IgD-negative memory B cell (primary cell): ENCODE measurements at regions not wholly inside any gene's neighbourhood (a gene's known extent, or its start where the extent isn't known, plus 50 kb on each side); places are given as distances from the start of the nearest gene placed in this dataset.
"Not testable (repeated sequence)": the region's sequence is repeated elsewhere in the genome, so short reads cannot be mapped to it uniquely, and the experiment has no call there.

Source experiments
- H3K27ac Mint-ChIP-seq, 3 donors: one replicate each; pipeline ENCODE4 v1.8.0; 2020 to 2022; ENCODE audit warnings: mild to moderate bottlenecking in 3 of 3, mixed read lengths in 3 of 3, moderate library complexity in 1 of 3
- H3K27me3 Mint-ChIP-seq: one replicate; pipeline ENCODE4 v1.8.0; 2021; ENCODE audit warnings: mixed read lengths
- H3K36me3 Mint-ChIP-seq: one replicate; pipeline ENCODE4 v1.8.0; 2020; ENCODE audit warnings: mild to moderate bottlenecking, mixed read lengths
- H3K4me1 Mint-ChIP-seq, 3 donors: one replicate each; pipeline ENCODE4 v1.8.0; 2020 to 2022; ENCODE audit warnings: mixed read lengths in 3 of 3, mild to moderate bottlenecking in 1 of 3
- H3K4me3 Mint-ChIP-seq, 4 donors: one replicate each; pipeline ENCODE4 v1.8.0; 2020 to 2022; ENCODE audit warnings: mild to moderate bottlenecking in 4 of 4, mixed read lengths in 4 of 4, moderate library complexity in 3 of 4
- H3K9me3 Mint-ChIP-seq, 3 donors: one replicate each; pipeline ENCODE4 v1.8.0; 2020 to 2021; ENCODE audit warnings: mixed read lengths in 3 of 3, mild to moderate bottlenecking in 1 of 3

DNA sequence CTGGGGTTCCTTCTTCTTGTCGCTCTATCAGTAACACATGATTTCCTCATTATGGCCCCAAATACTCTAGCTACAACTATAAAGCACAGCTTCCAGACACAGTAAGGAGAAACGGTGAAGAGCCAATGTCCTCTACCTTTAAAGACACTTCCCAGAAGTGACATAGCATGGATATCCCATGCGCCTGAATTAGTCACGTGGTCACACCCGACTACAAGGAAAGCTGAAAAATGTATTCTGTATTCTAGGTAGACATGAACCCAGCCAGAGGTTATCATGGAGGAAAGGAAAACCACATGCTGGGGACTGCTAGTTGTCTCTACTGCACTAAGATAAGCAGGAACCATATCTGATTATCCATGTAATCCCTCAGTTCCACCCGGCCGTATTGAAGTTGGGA lies 244.3 kb downstream of the LMX1A start:
- H3K4me3 Mint-ChIP-seq: no peak overlapping the region
- no peak overlapping the region for H3K27ac Mint-ChIP-seq
- peaks cover 7% of the 10 kb centered on the region for H3K27me3 Mint-ChIP-seq
- H3K4me1 Mint-ChIP-seq: no peaks in the 10 kb centered on the region
- H3K36me3 Mint-ChIP-seq: no peaks in the 10 kb centered on the region
- H3K9me3 Mint-ChIP-seq: no peaks in the 10 kb centered on the region

DNA sequence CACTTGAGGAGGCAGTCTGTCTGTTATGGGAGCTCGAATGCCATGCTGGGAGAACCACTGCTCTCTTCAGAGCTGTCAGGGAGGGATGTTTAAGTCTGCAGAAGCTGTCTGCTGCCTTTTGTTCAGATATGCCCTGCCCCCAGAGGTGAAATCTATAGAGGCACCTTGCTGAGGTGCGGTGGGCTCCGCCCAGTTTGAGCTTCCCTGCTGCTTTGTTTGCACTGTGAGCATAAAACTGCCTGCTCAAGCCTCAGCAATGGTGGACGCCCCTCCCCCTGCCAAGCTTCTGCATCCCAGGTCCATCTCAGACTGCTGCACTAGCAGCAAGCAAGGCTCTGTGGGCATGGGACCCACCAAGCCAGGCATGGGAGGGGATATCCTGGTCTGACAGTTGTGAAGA lies 247.5 kb downstream of the LMX1A start:
- H3K4me3 Mint-ChIP-seq: no peak overlapping the region

GRCh38 chr1:165092542-165093162 lies 263.9 kb downstream of the LMX1A start:
- H3K36me3 Mint-ChIP-seq, H3K27ac Mint-ChIP-seq, H3K4me1 Mint-ChIP-seq, H3K4me3 Mint-ChIP-seq, H3K27me3 Mint-ChIP-seq: not testable (repeated sequence)
- H3K9me3 Mint-ChIP-seq: peaks cover 2 to 22% (median 21%) of the 10 kb centered on the region in 3 donors

More for the DNA sequence above, 247.5 kb downstream of the LMX1A start:
- Mint-ChIP-seq H3K36me3 (no peaks in the 10 kb centered on the region), H3K27ac (no peak overlapping the region), H3K4me1 (no peaks in the 10 kb centered on the region), H3K27me3 (no peaks in the 10 kb centered on the region), H3K9me3 (peaks cover 0 to 11% (median 5%) of the 10 kb centered on the region in 3 donors)

DNA sequence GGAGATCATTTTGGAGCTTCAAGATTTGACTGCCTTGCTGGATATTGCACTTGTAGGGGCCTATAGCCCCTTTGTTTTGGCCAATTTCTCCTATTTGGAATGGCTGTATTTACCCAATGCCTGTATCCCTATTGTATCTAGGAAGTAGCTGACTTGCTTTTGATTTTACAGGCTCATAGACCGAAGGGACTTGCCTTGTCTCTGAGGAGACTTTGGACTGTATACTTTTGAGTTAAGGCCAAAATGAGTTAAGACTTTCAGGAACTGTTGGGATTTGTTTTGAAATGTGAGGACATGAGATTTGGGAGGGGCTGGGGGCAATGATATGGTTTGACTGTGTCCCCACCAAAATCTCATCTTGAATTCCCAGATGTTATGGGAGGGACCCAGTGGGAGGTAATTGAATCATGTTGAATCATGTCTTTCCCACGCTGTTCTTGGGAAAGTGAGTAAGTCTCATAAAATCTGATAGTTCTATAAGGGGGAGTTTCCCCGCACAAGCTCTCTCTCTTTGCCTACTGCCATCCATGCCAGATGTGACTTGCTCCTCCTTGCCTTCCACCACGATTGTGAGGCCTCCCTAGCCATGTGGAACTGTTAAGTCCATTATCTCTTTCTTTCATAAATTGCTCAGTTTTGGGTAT lies 276.1 kb downstream of the LMX1A start:
- H3K9me3 Mint-ChIP-seq: peaks cover 2 to 3% (median 2%) of the 10 kb centered on the region in 3 donors
- no peaks in the 10 kb centered on the region for H3K4me1 Mint-ChIP-seq
- H3K27ac Mint-ChIP-seq: no peak overlapping the region
- H3K27me3 Mint-ChIP-seq: peaks cover 4% of the 10 kb centered on the region
- H3K4me3 Mint-ChIP-seq: no peak overlapping the region
- H3K36me3 Mint-ChIP-seq: no peaks in the 10 kb centered on the region

- no peaks in the 10 kb centered on the region for H3K27me3 Mint-ChIP-seq
- no peaks in the 10 kb centered on the region for H3K4me1 Mint-ChIP-seq
- peaks cover 2 to 3% (median 2%) of the 10 kb centered on the region in 3 donors for H3K9me3 Mint-ChIP-seq
Observed at GRCh38 chr1:165078391-165078790, 278.1 kb downstream of the LMX1A start.

DNA sequence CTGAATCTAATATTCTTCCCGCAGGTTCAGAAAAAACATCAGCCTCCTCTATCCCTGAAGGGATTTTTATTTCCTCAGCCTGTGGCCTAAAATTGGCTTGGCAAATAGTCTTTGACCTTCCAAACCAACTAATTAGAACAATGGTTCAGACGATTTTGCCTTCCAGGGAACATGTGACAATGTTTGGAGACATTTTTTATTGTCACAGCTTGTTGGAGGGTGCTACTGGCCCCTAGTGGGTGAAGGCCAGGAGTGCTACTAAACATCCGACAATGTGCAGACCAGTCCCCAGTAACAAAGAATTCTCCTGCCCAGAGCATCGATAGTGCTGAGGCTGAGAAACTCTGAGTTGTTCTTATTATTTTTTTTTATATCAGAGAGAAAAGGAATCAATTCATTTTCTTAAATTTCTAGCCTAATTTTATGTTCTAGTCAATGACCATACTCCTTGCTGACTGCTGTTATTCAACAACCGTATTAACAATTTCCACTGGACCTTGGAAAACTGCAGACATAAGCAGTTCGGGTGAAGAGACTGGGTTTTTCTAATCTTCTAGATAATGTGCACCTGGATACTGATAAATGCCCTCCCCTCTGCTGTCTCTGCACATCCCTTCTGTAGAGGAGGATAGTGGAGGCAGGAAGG lies 280.7 kb downstream of the LMX1A start:
- no peak overlapping the region for H3K27ac Mint-ChIP-seq
- no peak overlapping the region for H3K4me3 Mint-ChIP-seq
- H3K9me3 Mint-ChIP-seq: peaks cover 2 to 3% (median 2%) of the 10 kb centered on the region in 3 donors

More at GRCh38 chr1:165078391-165078790, 278.1 kb downstream of the LMX1A start:
- Mint-ChIP-seq H3K36me3 (no peaks in the 10 kb centered on the region), H3K27ac (no peak overlapping the region), H3K4me3 (no peak overlapping the region)

DNA sequence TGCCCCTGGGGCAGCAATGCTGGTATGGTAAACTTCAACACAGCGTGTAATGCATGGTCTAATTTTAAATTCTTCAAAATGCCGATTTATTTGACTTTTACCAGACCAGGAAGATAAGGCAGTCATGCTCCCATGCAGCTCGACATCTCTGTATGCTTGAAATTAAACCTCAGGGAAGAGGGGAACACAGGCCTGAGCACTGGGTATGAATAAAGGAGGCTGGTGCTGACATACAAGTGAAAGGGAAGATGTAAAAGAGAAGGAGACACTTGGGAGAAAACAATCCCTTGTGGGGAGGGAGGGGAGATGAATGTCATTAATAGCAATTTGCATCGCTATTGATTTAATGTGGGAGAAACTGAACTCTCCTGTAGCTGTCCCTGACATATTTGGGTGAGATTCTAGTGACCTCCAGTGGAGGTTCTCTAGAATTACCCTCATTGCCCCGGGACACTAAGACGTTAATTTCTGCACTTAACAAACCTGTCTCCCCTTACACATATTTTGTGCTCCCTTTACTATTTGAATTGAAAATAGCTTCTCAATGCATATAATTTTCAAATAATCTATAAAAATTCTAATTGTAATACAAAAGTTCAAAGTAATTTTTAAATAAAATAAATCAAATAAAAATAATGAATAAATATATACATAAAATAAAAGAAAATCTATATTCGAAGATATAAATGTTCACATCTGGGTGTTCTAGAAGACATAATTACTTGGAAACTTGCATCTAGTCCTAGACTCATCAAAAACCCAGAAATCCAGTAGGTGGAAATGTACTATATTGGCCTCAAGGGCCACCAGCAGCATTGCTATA lies 283.1 kb downstream of the LMX1A start:
- H3K27ac Mint-ChIP-seq: no peak overlapping the region
- H3K9me3 Mint-ChIP-seq: no peaks in the 10 kb centered on the region
- no peaks in the 10 kb centered on the region for H3K36me3 Mint-ChIP-seq
- H3K4me3 Mint-ChIP-seq: no peak overlapping the region
- H3K4me1 Mint-ChIP-seq: no peaks in the 10 kb centered on the region
- no peaks in the 10 kb centered on the region for H3K27me3 Mint-ChIP-seq

More for the DNA sequence above, 280.7 kb downstream of the LMX1A start:
- Mint-ChIP-seq H3K27me3 (no peaks in the 10 kb centered on the region), H3K36me3 (no peaks in the 10 kb centered on the region), H3K4me1 (no peaks in the 10 kb centered on the region)

DNA sequence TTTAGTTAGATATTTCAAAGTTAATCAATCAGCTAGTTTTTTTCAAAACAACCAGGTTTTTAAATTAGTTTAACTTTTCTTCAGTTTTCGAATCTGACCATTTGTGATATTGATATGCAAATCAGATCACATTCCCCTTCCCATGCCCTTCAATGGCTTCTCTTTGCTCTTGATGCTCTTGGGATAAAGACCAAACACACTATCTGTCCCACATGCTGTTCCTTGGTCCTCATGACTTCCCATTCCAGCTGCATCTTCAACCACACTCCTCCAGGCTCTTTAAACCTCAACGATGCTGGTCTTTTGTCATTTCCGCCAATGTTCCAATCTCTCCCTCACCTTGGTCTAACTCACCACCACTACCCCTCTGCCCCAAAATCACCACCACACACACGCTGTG lies 285.8 kb downstream of the LMX1A start:
- no peaks in the 10 kb centered on the region for H3K27me3 Mint-ChIP-seq
- H3K9me3 Mint-ChIP-seq: no peaks in the 10 kb centered on the region
- no peaks in the 10 kb centered on the region for H3K4me1 Mint-ChIP-seq
- H3K27ac Mint-ChIP-seq: no peak overlapping the region
- no peaks in the 10 kb centered on the region for H3K36me3 Mint-ChIP-seq
- no peak overlapping the region for H3K4me3 Mint-ChIP-seq

GRCh38 chr1:165069829-165070228 lies 286.7 kb downstream of the LMX1A start:
- H3K9me3 Mint-ChIP-seq: no peaks in the 10 kb centered on the region

DNA sequence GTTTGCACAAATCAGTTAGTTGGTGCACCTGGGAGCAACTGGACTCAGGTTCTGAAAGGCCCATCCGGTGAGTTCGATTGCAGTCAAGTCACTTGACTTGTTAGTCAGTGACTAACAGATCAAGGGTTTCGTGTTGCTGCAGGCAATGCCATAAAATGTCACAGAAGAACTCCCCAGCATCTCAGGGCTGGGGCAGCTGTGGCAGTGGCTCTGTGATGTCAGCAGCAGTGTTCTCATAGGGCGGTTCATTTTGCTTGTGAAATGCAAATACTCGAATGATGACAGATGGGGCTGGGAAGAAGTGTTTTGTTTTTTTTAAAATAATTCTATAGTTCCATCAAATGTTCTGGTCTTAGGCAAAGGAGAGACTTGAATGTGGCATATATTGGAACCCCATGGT lies 287.8 kb downstream of the LMX1A start:
- Mint-ChIP-seq H3K9me3 (no peaks in the 10 kb centered on the region), H3K4me1 (no peaks in the 10 kb centered on the region), H3K4me3 (no peak overlapping the region), H3K27ac (no peak overlapping the region), H3K36me3 (no peaks in the 10 kb centered on the region), H3K27me3 (no peaks in the 10 kb centered on the region)

More at GRCh38 chr1:165069829-165070228, 286.7 kb downstream of the LMX1A start:
- Mint-ChIP-seq H3K27ac (no peak overlapping the region), H3K27me3 (no peaks in the 10 kb centered on the region), H3K36me3 (no peaks in the 10 kb centered on the region), H3K4me1 (no peaks in the 10 kb centered on the region), H3K4me3 (no peak overlapping the region)

DNA sequence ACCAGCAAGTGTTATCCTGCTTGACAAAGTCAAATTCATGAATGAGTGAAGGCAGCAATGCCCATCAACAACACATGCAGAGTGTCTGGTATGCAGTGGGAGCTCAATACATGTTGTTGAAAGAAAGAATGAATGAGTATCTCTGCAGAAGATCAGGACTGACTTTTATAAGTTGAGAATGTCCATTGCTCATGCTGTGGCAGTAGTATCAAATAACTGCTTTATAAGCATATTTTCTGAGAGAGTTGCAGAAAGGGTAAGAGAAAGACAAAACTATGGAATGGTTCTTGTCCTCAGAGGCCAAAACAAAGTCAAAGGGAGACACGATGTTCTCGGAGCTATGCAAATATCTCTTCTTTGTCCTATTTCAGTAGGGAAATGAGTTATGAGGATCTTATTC lies 288.7 kb downstream of the LMX1A start:
- H3K4me3 Mint-ChIP-seq: no peak overlapping the region
- no peaks in the 10 kb centered on the region for H3K27me3 Mint-ChIP-seq
- no peaks in the 10 kb centered on the region for H3K9me3 Mint-ChIP-seq
- no peaks in the 10 kb centered on the region for H3K4me1 Mint-ChIP-seq
- no peaks in the 10 kb centered on the region for H3K36me3 Mint-ChIP-seq
- H3K27ac Mint-ChIP-seq: no peak overlapping the region

DNA sequence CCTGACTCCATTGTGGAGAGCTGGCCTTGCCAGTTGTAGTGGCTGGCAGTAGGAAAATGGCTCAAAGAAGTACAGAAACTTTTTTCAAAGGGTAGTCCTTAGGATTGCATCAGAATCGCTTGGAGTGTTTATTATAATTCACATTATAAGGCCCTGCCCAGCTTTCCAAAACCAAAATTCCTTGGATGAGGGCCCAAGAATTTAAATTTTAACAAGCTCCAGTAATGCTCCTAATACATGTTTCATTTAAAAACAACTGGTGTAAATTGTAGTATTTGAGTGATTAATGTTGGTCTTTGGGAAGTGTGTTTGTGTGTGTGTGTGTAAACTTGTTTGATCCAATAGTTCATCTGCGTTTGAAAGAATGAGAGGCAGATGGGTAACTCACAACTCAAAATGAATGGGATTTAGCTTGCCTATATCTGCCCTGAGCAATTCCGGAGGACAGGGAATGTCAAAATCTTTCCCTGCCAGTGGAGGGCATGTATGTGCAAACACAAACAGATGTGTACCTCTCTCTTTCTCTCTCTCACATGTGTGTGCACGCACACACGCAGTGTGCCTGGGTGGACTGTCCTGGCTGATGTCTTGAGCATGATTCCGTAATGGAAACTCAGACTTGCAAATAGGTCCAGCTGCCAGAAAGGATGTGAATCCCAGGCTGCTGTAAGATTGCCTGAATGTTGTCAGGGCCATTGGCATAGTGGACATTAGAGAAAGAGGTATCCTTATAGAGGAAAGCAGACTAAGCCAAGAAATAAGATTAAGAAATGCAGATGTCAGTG lies 293.1 kb downstream of the LMX1A start:
- Mint-ChIP-seq H3K4me3 (no peak overlapping the region), H3K27me3 (peaks cover 2% of the 10 kb centered on the region), H3K9me3 (peaks cover 0 to 3% (median 0%) of the 10 kb centered on the region in 3 donors), H3K27ac (no peak overlapping the region), H3K36me3 (no peaks in the 10 kb centered on the region), H3K4me1 (no peaks in the 10 kb centered on the region)

- Mint-ChIP-seq H3K27me3 (peaks cover 2% of the 10 kb centered on the region), H3K27ac (no peak overlapping the region), H3K9me3 (peaks cover 0 to 3% (median 0%) of the 10 kb centered on the region in 3 donors), H3K4me3 (no peak overlapping the region), H3K4me1 (no peaks in the 10 kb centered on the region), H3K36me3 (no peaks in the 10 kb centered on the region)
Observed at GRCh38 chr1:165062346-165062745, 294.2 kb downstream of the LMX1A start.

DNA sequence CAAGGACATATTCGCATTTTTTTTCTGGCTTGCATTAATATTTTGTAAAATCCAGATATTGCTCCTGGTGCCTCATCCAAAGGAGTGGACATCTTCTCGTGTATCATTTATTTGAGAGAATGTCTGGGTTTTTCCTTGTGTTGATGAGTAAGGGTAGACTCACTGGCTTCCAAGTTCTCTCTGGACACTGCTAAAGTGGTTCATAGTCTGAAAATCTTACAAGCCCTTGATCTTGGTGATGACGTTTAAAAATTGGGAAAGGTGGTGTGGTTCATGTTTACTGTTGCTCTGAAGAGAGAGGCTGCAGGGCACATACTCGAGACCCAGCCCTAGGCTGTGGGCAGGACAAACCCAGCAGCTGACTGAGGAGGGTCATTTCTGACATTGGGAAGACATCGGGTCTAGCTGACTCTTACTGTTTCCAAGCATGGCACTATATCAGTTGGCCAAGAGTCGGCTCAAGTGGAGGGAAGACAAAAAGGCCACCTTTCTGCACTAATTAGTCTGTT lies 296.2 kb downstream of the LMX1A start:
- Mint-ChIP-seq H3K27me3 (peaks cover 7% of the 10 kb centered on the region), H3K36me3 (no peaks in the 10 kb centered on the region)

More for the DNA sequence above, 296.2 kb downstream of the LMX1A start:
- Mint-ChIP-seq H3K4me1 (no peaks in the 10 kb centered on the region), H3K9me3 (peaks cover 0 to 5% (median 0%) of the 10 kb centered on the region in 3 donors), H3K4me3 (no peak overlapping the region), H3K27ac (no peak overlapping the region)
